ENCODE measurements at regions not wholly inside any gene's neighbourhood (a gene's known extent, or its start where the extent isn't known, plus 50 kb on each side); places are given as distances from the start of the nearest gene placed in this dataset.
"Not testable (repeated sequence)": the region's sequence is repeated elsewhere in the genome, so short reads cannot be mapped to it uniquely, and the experiment has no call there.

GRCh38 chr13:80109303-80109702, 231.6 kb downstream of the SPRY2 start:
- intact Hi-C loops (cut with DNase I): no loop called here
- ATAC-seq (no peak), DNase-seq (ENCODE audit: missing footprints) (no peak)

- intact Hi-C loops (cut with DNase I): no loop called here
- DNase-seq (ENCODE audit: missing footprints) (no peak), ATAC-seq (no peak)
These were observed 235.6 kb downstream of the SPRY2 start for GRCh38 chr13:80105350-80105749.

GRCh38 chr13:80101040-80101439, 239.9 kb downstream of the SPRY2 start:
- no peak for DNase-seq (ENCODE audit: missing footprints)
- no peak for ATAC-seq
- intact Hi-C loops (cut with DNase I): no loop called here

- DNase-seq (ENCODE audit: missing footprints) (no peak), ATAC-seq (no peak)
- intact Hi-C loops (cut with DNase I): no loop called here
These were observed 240.3 kb downstream of the SPRY2 start for GRCh38 chr13:80100636-80101035.

GRCh38 chr13:80097561-80097960, 243.4 kb downstream of the SPRY2 start:
- ATAC-seq (no peak), DNase-seq (ENCODE audit: missing footprints) (no peak)
- intact Hi-C loops (cut with DNase I): no loop called here

GRCh38 chr13:80096383-80096782, 244.5 kb downstream of the SPRY2 start:
- no peak for ATAC-seq
- intact Hi-C loops (cut with DNase I): no loop called here
- no peak for DNase-seq (ENCODE audit: missing footprints)

GRCh38 chr13:80094526-80094925, 246.4 kb downstream of the SPRY2 start:
- no peak for ATAC-seq
- no peak for DNase-seq (ENCODE audit: missing footprints)
- intact Hi-C loops (cut with DNase I): no loop called here

- DNase-seq (ENCODE audit: missing footprints): no peak
- no peak for ATAC-seq
- intact Hi-C loops (cut with DNase I): no loop called here
These were observed 247.0 kb downstream of the SPRY2 start for GRCh38 chr13:80093888-80094287.

- intact Hi-C loops (cut with DNase I): no loop called here
- ATAC-seq (no peak), DNase-seq (ENCODE audit: missing footprints) (no peak)
These were observed 254.6 kb downstream of the SPRY2 start for GRCh38 chr13:80086304-80086721.

GRCh38 chr13:80083853-80084676, 256.9 kb downstream of the SPRY2 start:
- ATAC-seq (peak; percentile 37), DNase-seq (ENCODE audit: missing footprints) (no peak)
- intact Hi-C loops (cut with DNase I): no loop called here

- DNase-seq (ENCODE audit: missing footprints) (no peak), ATAC-seq (no peak)
- intact Hi-C loops (cut with DNase I): no loop called here
These were observed 257.7 kb downstream of the SPRY2 start for GRCh38 chr13:80083081-80083852.

- DNase-seq (ENCODE audit: missing footprints): no peak
- intact Hi-C loops (cut with DNase I): no loop called here
- ATAC-seq: no peak
These were observed 258.4 kb downstream of the SPRY2 start for GRCh38 chr13:80082396-80083080.

GRCh38 chr13:80074811-80075210, 266.1 kb downstream of the SPRY2 start:
- ATAC-seq: no peak
- intact Hi-C loops (cut with DNase I): no loop called here
- no peak for DNase-seq (ENCODE audit: missing footprints)

GRCh38 chr13:80074143-80074752, 266.7 kb downstream of the SPRY2 start:
- DNase-seq (ENCODE audit: missing footprints) (no peak), ATAC-seq (no peak)
- intact Hi-C loops (cut with DNase I): no loop called here

- DNase-seq (ENCODE audit: missing footprints) (no peak), ATAC-seq (no peak)
- intact Hi-C loops (cut with DNase I): no loop called here
These were observed 268.7 kb downstream of the SPRY2 start for GRCh38 chr13:80072231-80072630.

GRCh38 chr13:80070024-80070703, 270.8 kb downstream of the SPRY2 start:
- no peak for DNase-seq (ENCODE audit: missing footprints)
- intact Hi-C loops (cut with DNase I): no loop called here
- no peak for ATAC-seq

- intact Hi-C loops (cut with DNase I): no loop called here
- ATAC-seq (no peak), DNase-seq (ENCODE audit: missing footprints) (no peak)
These were observed 271.6 kb downstream of the SPRY2 start for GRCh38 chr13:80069374-80069773.

- DNase-seq (ENCODE audit: missing footprints) (no peak), ATAC-seq (no peak)
- intact Hi-C loops (cut with DNase I): no loop called here
These were observed 274.9 kb downstream of the SPRY2 start for GRCh38 chr13:80065996-80066395.

GRCh38 chr13:80062416-80062815, 278.5 kb downstream of the SPRY2 start:
- intact Hi-C loops (cut with DNase I); ATAC-seq: not testable (repeated sequence)

More at GRCh38 chr13:80062416-80062815, 278.5 kb downstream of the SPRY2 start:
- DNase-seq (ENCODE audit: missing footprints): not testable (repeated sequence)
